Right lobe of liver (tissue), 4 donors: ENCODE measurements at regions not wholly inside any gene's neighbourhood (a gene's known extent, or its start where the extent isn't known, plus 50 kb on each side); places are given as distances from the start of the nearest gene placed in this dataset.

Source experiments
- CTCF ChIP-seq, 4 donors: fragments of 200-600 bp in 3 of 4; fragments of 450-650 bp in 1 of 4; IDR thresholded peaks; one replicate each; pipeline versions ENCODE4 v1.5.1 to v1.8.0; 2016 to 2022; ENCODE audit warnings: antibody characterized with exemption in 4 of 4, mild to moderate bottlenecking in 2 of 4
- POLR2A ChIP-seq: fragments of 450-650 bp; IDR thresholded peaks from one replicate; pipeline ENCODE4 v1.6.1; 2017; ENCODE audit warnings: antibody characterized with exemption, mild to moderate bottlenecking
- donor health status: DM: no; HTN: no; CAD: no.
- donor health status: DM: no; HTN: no; CAD: no.
- donor health status: DM: no; HTN: yes; CAD: no.

- TF ChIP-seq POLR2A (no peak), CTCF (IDR thresholded peaks at IDR 0.05) (no peak)
These were observed 161.4 kb upstream of the GULP1 start for GRCh38 chr2:188130317-188130716.
